Cardiac muscle cell (in vitro differentiated cells and primary cell): ENCODE measurements at regions not wholly inside any gene's neighbourhood (a gene's known extent, or its start where the extent isn't known, plus 50 kb on each side); places are given as distances from the start of the nearest gene placed in this dataset.
A peak's percentile ranks its signal among the peaks of the same experiment; 100 is the strongest.

Experiments used
- DNase-seq, 2 donors: peaks; one replicate each; pipeline versions ENCODE4 v3.0.0 to v3.0.0-alpha.2; 2010 to 2017; ENCODE audit warnings: low read depth in 1 of 2, low spot score in 1 of 2
- H3K27ac ChIP-seq: fragments of 200-600 bp; sonication (generic); 2 replicates; pipeline ENCODE4 v1.5.1; 2016
- H3K27me3 ChIP-seq: fragments of 200-600 bp; sonication (generic); 2 replicates; pipeline ENCODE4 v1.6.0; 2016; ENCODE audit warnings: control low read depth
- H3K36me3 ChIP-seq: fragments of 200-600 bp; sonication (generic); 2 replicates; pipeline ENCODE4 v1.5.1; 2016; ENCODE audit warnings: control low read depth
- H3K4me1 ChIP-seq: fragments of 200-600 bp; sonication (generic); 2 replicates; pipeline ENCODE4 v1.8.1; 2017; ENCODE audit warnings: low read depth, mild to moderate bottlenecking, mixed run types
- H3K4me3 ChIP-seq: fragments of 200-600 bp; sonication (generic); 2 replicates; pipeline ENCODE4 v1.5.1; 2016; ENCODE audit warnings: mild to moderate bottlenecking
- H3K9me3 ChIP-seq: fragments of 200-600 bp; sonication (generic); 2 replicates; pipeline ENCODE4 v1.5.1; 2017; ENCODE audit warnings: low read depth, mild to moderate bottlenecking, control low read depth
- TF ChIP-seq, protein P1 (sequence below): IDR thresholded peaks from 2 replicates; pipeline ENCODE4 v1.5.1; 2012; ENCODE audit warnings: low read depth, mild to moderate bottlenecking, low read length

DNA sequence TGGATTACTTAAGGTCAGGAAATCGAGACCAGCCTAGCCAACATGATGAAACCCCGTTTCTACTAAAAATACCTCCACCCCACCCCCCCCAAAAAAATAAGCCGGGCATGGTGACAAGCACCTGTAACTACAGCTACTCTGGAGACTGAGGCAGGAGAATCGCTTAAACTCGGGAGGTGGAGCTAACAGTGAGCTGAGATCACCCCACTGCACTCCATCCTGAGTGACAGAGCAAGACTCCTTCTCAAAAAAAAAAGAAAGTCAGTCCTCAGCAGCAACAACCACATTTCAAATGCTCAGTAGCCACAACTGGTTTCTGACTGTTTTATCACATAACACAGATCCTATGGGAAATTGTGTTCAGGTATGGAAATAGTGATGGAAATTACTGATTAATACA, 135.3 kb downstream of the HFE start:
- Histone ChIP-seq H3K4me3 (peak overlapping the region; percentile 49), H3K9me3 (no peaks in the 10 kb centered on the region), H3K27ac (peak overlapping the region; percentile 99), H3K27me3 (no peaks in the 10 kb centered on the region), H3K4me1 (peaks cover 28% of the 10 kb centered on the region), H3K36me3 (no peaks in the 10 kb centered on the region)
- TF ChIP-seq, protein P1, sequence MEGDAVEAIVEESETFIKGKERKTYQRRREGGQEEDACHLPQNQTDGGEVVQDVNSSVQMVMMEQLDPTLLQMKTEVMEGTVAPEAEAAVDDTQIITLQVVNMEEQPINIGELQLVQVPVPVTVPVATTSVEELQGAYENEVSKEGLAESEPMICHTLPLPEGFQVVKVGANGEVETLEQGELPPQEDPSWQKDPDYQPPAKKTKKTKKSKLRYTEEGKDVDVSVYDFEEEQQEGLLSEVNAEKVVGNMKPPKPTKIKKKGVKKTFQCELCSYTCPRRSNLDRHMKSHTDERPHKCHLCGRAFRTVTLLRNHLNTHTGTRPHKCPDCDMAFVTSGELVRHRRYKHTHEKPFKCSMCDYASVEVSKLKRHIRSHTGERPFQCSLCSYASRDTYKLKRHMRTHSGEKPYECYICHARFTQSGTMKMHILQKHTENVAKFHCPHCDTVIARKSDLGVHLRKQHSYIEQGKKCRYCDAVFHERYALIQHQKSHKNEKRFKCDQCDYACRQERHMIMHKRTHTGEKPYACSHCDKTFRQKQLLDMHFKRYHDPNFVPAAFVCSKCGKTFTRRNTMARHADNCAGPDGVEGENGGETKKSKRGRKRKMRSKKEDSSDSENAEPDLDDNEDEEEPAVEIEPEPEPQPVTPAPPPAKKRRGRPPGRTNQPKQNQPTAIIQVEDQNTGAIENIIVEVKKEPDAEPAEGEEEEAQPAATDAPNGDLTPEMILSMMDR = no peak
- no peak for DNase-seq

DNA sequence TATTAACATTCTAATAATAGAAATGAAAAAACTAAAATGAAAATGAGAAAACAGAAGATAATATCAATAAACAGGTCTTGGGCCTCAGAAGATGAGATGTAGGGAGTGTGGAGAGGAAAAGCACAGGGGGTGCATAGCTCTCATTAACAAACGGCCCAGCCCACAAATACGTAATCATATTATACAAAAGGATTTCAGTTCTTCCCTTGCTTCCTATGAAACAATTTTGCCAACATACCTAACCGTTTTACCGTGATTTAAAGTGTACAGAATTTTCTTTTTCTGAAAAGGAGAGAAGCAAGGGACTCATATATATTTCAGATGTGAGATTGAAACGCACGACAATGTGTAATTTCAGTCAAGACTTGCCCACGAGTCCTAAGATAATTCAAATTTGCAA, 136.0 kb downstream of the HFE start:
- DNase-seq = peak; percentile 32 to 42
- no peaks in the 10 kb centered on the region for H3K9me3 ChIP-seq
- peak overlapping the region; percentile 49 for H3K4me3 ChIP-seq
- TF ChIP-seq, protein P1 = no peak
- H3K36me3 ChIP-seq = no peaks in the 10 kb centered on the region
- no peaks in the 10 kb centered on the region for H3K27me3 ChIP-seq
- peaks cover 28% of the 10 kb centered on the region for H3K4me1 ChIP-seq
- peak overlapping the region; percentile 99 for H3K27ac ChIP-seq

DNA sequence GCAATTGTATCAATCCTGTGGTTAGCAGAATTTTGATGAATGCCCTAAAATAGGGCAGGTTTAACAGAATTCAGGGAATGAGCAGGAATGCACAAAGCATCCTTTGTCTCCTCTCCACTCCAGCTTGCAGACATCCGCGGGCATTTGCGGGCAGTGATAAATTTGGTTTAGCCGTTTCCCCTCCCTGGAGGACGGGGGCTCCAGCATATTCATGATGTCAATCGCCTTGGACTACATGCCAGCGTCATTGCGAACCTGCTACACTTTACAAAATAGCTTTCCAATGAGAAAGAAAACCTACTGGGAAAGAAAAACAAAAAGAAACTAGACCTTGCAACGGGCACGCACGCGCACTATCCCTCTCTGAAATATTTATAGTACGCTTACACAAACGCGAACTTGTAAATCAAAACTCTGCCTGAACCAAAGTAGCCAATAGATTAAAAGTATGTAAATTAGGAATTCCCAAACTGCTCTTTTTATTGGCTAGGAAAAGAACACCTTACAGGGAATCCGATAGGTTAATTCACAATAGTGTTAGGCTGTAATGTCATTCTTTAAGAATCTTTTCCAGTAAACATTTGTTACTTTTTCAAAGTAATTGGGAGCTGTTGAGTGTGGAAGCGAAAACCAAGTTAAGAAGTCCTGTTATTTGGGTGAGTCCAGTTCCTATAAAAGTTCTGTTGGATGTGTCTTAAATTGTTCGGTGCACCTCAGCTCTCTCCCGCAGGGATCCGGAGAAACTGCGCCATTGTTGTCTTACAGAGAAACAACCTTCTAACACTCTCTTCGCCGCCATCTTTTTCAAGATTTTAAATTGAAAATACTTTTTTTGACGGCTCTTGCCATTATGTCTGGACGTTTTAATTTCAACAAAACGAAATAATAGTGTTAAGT, 136.7 kb downstream of the HFE start:
- peak; percentile 93 to 95 for DNase-seq
- peak overlapping the region; percentile 99 for H3K27ac ChIP-seq
- no peaks in the 10 kb centered on the region for H3K36me3 ChIP-seq
- H3K9me3 ChIP-seq = no peaks in the 10 kb centered on the region
- TF ChIP-seq, protein P1 = no peak
- H3K4me1 ChIP-seq = peaks cover 28% of the 10 kb centered on the region
- H3K4me3 ChIP-seq = peak overlapping the region; percentile 49
- no peaks in the 10 kb centered on the region for H3K27me3 ChIP-seq

DNA sequence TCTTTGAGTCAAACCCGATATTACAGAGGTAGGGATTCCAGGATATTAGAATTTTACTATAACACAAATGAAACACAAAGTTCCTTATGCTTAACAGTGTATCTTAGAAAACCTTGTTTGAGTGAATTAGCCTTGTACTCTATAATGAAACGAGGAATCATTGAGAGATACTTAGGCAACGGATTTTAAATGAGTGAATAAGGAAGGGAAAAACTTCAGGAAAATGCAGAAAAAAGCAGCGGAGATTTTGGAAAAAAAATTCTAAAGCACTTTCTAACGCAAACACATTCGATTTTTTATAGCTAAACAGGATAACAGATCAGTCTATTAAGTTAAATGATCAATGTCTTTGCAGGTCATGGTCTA, 137.3 kb downstream of the HFE start:
- peak overlapping the region; percentile 99 for H3K27ac ChIP-seq
- TF ChIP-seq, protein P1 = no peak
- H3K9me3 ChIP-seq = no peaks in the 10 kb centered on the region
- DNase-seq = no peak
- H3K4me1 ChIP-seq = peaks cover 28% of the 10 kb centered on the region
- no peaks in the 10 kb centered on the region for H3K27me3 ChIP-seq
- H3K36me3 ChIP-seq = no peaks in the 10 kb centered on the region
- H3K4me3 ChIP-seq = peak overlapping the region; percentile 49

DNA sequence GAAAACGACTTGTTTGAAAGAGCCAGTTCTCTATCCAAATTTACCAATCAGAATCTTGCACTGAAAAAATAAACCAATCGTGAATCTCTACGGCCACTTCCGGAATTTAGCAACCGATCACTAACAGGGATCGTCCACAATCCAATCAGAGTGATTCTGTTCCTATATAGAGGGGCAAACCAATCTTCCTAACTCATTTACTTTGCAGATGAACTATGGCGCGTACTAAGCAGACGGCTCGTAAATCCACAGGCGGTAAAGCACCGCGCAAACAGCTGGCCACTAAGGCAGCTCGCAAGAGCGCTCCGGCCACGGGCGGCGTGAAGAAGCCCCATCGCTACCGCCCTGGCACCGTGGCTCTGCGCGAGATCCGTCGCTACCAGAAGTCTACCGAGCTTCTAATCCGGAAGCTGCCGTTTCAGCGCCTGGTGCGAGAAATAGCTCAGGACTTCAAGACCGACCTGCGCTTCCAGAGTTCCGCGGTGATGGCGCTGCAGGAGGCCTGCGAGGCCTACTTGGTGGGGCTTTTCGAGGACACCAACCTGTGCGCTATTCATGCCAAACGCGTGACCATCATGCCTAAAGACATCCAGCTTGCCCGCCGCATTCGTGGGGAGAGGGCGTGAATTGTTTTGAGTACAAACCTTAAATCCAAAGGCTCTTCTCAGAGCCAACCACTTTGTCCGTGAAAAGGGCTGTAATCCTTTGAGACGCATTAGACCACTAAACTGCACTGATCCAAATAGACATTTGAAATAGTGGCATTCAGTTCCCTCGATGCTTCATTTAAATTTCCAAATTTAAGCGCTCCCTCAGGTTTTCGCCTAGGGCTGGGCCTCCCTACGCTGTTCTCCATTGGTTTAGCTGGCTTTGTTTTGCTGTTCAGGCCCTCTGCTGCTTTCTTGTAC, 138.0 kb downstream of the HFE start:
- H3K36me3 ChIP-seq = no peaks in the 10 kb centered on the region
- H3K9me3 ChIP-seq = no peaks in the 10 kb centered on the region
- peak overlapping the region; percentile 99 for H3K27ac ChIP-seq
- peak; percentile 90 to 94 for DNase-seq
- peak overlapping the region; percentile 49 for H3K4me3 ChIP-seq
- H3K27me3 ChIP-seq = no peaks in the 10 kb centered on the region
- peaks cover 28% of the 10 kb centered on the region for H3K4me1 ChIP-seq
- TF ChIP-seq, protein P1 = peak; percentile 24
